SK-N-MC (cell line): ENCODE measurements at regions not wholly inside any gene's neighbourhood (a gene's known extent, or its start where the extent isn't known, plus 50 kb on each side); places are given as distances from the start of the nearest gene placed in this dataset.

Experiments
- DNase-seq: peaks from one replicate; pipeline ENCODE4 v3.0.0-alpha.2; 2011; ENCODE audit warnings: low read depth, low spot score
- H3K27ac ChIP-seq: fragments of 200-600 bp; sonication (generic); 2 replicates; pipeline ENCODE4 v1.5.1; 2016; ENCODE audit warnings: mixed run types
- H3K36me3 ChIP-seq: fragments of 200-600 bp; sonication (generic); 2 replicates; pipeline ENCODE4 v1.6.1; 2017; ENCODE audit warnings: antibody characterized with exemption, low read length, mixed read lengths; ENCODE audit not compliant: insufficient read depth
- H3K4me3 ChIP-seq: fragments of 200-600 bp; sonication (generic); 2 replicates; pipeline ENCODE4 v1.5.1; 2016
- H3K9ac ChIP-seq: fragments of 200-600 bp; sonication (generic); 2 replicates; pipeline ENCODE4 v1.8.0; 2017; ENCODE audit warnings: mixed run types, mixed read lengths; ENCODE audit not compliant: insufficient read length
- H3K9me3 ChIP-seq: fragments of 200-600 bp; sonication (generic); 2 replicates; pipeline ENCODE4 v1.6.1; 2017; ENCODE audit warnings: low read depth, mild to moderate bottlenecking, antibody characterized with exemption, low read length, moderate library complexity, mixed read lengths
- EZH2 ChIP-seq: fragments of 200-600 bp; sonication (generic); IDR thresholded peaks from one replicate; pipeline ENCODE4 v1.6.1; 2017; ENCODE audit warnings: antibody characterized with exemption
- FOXP2 ChIP-seq: optimal IDR thresholded peaks from 2 replicates; pipeline ENCODE3; 2011; ENCODE audit warnings: mild to moderate bottlenecking, moderate library complexity; ENCODE audit not compliant: insufficient read depth; ENCODE audit errors: extremely low read length, control extremely low read depth
- POLR2AphosphoS5 ChIP-seq: IDR thresholded peaks from 2 replicates; pipeline ENCODE4 v1.6.1; 2012; ENCODE audit warnings: mild to moderate bottlenecking, low read depth, low read length, borderline replicate concordance

DNA sequence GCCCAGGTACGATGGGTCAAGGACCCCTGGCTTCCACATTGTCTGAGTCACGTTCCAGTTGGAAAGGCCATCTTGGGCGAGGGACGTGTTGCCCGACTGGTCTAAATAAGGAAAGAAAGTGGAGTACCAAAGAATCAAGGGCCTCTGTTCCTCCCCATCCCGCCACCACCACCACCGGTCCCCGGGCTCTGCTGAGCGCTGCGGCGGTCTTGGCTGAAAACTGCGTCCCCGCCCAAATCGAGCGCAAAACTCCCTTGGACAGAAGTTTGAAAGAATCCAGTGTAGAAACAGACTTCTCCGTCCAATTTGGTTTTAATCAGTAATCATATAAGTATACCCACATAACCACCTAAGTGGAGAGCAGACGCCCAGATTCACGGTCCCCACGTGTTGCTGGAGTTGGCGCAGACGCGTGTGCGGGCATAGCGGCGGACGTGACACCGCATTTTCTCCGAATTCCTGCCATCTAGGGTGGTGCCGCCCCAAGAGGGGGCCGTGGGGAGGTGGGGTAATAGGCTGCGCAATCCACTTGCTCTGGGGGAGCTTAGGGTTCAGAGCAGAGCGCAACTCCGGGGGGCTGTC lies 243.8 kb upstream of the TOPAZ1 start:
- H3K27ac ChIP-seq, result no peak overlapping the region
- TF ChIP-seq FOXP2, result no peak
- TF ChIP-seq EZH2, result no peak
- TF ChIP-seq POLR2AphosphoS5, result no peak
- no peak overlapping the region for H3K9ac ChIP-seq
- no peak overlapping the region for H3K4me3 ChIP-seq
- no peaks in the 10 kb centered on the region for H3K9me3 ChIP-seq
- no peak for DNase-seq
- H3K36me3 ChIP-seq, result no peaks in the 10 kb centered on the region

DNA sequence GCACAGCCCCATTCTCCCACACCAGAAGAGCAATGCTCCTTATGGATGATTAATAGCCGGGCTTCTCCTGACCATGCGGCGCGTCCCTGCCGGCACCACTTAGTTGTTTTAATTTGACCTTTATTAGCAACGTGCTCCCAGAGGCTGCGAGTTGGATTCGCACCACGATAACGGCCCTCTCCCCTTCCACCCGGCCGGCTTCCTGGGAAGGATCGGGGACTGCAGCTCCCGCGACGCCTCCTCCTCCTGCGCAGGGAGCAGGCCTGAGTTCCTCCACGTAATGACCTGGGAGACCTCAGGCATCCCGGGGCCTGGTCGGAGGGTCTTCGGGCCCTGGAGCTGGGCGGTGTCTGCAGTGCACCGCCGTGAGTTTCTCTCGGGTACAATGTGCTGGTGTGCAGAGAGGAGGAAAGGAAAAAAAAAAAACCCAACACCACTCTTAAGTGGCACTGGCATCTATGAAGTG lies 243.3 kb upstream of the TOPAZ1 start:
- DNase-seq, result no peak
- H3K27ac ChIP-seq, result no peak overlapping the region
- TF ChIP-seq POLR2AphosphoS5, result no peak
- no peak for TF ChIP-seq EZH2
- no peak for TF ChIP-seq FOXP2
- H3K36me3 ChIP-seq, result no peaks in the 10 kb centered on the region
- no peaks in the 10 kb centered on the region for H3K9me3 ChIP-seq
- peak overlapping the region; percentile 60 for H3K9ac ChIP-seq
- peak overlapping the region; percentile 81 for H3K4me3 ChIP-seq

DNA sequence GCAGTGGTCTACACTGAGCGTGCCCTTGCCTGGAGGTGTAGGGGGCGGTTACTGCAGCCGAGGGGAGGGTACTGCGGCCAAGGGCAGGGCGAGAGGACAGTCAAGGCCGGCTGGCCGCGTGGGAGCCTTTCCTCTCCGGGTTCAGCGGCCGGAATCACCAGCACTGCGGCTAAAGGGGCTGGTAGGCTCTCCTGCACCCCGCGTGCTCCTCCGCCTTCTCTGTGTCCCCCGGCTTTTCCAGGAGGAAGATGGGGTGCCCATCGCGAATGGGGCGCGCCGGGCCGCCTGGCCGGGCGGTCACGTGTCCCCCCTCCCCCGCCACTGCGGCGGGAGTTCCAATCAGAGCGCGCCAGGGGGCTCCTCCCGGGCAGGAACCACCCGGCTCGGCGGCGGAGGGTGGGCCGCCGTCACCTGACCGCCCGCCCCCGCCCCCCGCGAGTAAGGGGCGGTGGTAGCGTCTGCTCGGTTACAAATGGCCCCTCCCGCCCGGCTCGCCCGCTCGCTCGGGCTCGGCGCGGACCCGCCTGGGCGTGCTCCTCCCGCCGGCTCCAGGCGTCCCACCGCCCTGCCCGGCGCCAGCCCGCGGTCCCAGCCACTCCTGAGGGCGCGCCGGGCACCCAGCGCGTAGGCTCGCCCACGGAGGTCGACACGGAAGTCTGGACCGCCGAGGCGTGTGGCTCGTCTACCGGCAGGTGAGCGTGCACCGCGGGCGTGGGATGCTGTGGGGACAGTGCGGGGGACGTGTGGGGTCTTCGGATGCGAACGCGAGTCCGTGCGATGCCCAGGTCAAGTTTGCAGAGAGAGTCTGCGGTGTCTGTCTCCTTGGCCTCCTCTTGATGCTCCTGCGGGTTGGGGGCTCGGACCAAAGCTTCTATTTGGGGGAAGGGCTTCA lies 242.6 kb upstream of the TOPAZ1 start:
- H3K9ac ChIP-seq, result peak overlapping the region; percentile 63
- peak overlapping the region; percentile 81 for H3K4me3 ChIP-seq
- TF ChIP-seq EZH2, result no peak
- no peak; the same call in 1 of the 2 replicates for TF ChIP-seq POLR2AphosphoS5
- TF ChIP-seq FOXP2, result no peak
- H3K36me3 ChIP-seq, result no peaks in the 10 kb centered on the region
- H3K27ac ChIP-seq, result no peak overlapping the region
- no peaks in the 10 kb centered on the region for H3K9me3 ChIP-seq
- no peak for DNase-seq

DNA sequence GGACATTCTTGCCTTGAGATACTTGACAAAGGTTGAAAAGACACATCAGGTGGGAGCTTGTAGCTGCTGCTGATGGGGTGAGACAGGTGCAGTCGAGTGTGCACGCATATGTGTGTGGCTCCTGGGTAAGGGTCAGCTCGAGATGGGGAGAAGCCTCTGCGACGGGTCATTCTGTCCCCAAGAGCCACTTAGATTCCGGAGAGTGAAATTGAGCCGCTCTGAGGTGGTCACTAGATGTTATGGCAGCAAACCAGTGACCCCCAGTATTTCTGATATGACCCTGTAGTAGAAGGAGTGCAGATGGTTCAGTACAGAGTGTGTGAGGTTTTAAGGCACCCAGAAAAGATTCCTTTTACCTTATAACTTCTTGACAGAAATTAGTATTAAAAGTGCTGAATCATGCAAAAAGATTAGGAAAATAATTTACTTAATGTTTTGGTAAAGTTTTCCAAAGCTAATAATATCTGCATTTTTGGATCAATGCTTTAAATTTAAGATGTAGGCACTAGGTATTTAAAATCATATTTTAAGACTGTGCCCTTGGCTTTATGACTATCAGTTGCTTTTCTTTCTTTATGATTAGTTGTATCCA lies 241.9 kb upstream of the TOPAZ1 start:
- no peaks in the 10 kb centered on the region for H3K9me3 ChIP-seq
- DNase-seq, result no peak
- H3K27ac ChIP-seq, result no peak overlapping the region
- TF ChIP-seq POLR2AphosphoS5, result no peak
- TF ChIP-seq EZH2, result no peak
- no peak for TF ChIP-seq FOXP2
- H3K9ac ChIP-seq, result peak overlapping the region; percentile 63
- H3K4me3 ChIP-seq, result peak overlapping the region; percentile 81
- no peaks in the 10 kb centered on the region for H3K36me3 ChIP-seq

DNA sequence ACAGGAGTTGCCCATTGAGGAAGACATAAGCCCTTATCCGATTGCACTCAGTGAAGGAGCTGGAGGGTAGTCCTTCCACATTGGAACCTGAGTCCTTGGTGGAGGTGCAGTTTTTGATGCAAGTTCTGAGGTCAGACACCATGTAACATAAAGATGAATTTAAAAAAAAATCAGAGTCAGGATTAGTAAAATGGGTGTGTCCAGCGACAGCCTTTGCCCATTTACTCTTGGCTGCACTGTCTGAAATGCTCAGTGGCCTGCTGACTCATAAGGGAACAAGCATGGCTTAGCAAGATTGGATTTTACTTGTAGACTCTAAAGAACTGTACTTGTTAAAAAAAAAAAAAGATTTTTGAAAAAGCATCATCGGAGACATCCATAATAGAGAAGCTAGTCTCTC lies 241.1 kb upstream of the TOPAZ1 start:
- Histone ChIP-seq H3K9ac (no peak overlapping the region), H3K36me3 (no peaks in the 10 kb centered on the region), H3K9me3 (no peaks in the 10 kb centered on the region), H3K4me3 (no peak overlapping the region; the same call in 1 of the 2 replicates), H3K27ac (no peak overlapping the region)
- TF ChIP-seq POLR2AphosphoS5, result no peak
- TF ChIP-seq FOXP2, result no peak
- no peak for TF ChIP-seq EZH2
- no peak for DNase-seq

DNA sequence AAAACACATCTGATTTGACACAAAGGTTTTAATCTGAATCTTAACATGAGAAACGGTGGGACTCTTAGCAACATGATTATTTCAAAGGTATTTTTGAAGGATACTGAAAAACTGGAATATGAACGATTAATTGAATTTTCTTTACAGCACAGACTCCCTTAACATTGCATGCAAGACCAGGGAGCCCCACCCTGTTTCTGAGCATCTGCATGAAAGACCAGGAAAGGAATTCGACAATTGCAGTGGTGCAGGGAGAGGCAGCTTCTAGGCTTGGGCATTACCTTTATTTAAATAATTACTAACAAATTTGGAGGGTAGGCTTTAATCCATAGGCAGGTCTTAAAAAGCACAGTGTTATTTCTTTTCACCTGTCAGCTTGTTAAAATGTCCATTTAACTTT lies 240.6 kb upstream of the TOPAZ1 start:
- no peaks in the 10 kb centered on the region for H3K9me3 ChIP-seq
- H3K36me3 ChIP-seq, result no peaks in the 10 kb centered on the region
- H3K4me3 ChIP-seq, result no peak overlapping the region
- H3K9ac ChIP-seq, result no peak overlapping the region
- H3K27ac ChIP-seq, result no peak overlapping the region
- TF ChIP-seq POLR2AphosphoS5 (no peak), FOXP2 (no peak), EZH2 (no peak)
- DNase-seq, result no peak

DNA sequence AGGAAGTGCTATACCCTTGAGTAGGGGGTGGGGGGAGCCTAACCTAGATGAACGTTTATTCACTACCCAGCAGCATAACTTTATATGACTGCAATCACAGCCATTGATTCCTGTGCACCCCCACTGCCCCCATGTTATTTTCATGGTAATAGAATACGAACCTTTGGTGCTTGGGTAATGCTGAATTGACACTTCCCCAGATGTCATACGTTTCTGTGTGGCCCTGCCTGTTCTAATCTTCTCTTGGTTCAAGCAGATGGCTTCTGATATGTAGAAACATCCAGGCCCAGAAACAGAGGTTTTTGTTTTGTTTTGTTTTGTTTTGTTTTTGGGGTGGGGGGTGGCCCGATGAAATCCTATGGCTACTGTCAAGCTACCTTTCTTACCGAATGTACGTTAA lies 237.9 kb upstream of the TOPAZ1 start:
- Histone ChIP-seq H3K9me3 (no peaks in the 10 kb centered on the region), H3K36me3 (no peaks in the 10 kb centered on the region), H3K4me3 (no peak overlapping the region), H3K9ac (no peak overlapping the region), H3K27ac (no peak overlapping the region)
- TF ChIP-seq EZH2 (no peak), POLR2AphosphoS5 (no peak), FOXP2 (no peak)
- DNase-seq, result no peak

DNA sequence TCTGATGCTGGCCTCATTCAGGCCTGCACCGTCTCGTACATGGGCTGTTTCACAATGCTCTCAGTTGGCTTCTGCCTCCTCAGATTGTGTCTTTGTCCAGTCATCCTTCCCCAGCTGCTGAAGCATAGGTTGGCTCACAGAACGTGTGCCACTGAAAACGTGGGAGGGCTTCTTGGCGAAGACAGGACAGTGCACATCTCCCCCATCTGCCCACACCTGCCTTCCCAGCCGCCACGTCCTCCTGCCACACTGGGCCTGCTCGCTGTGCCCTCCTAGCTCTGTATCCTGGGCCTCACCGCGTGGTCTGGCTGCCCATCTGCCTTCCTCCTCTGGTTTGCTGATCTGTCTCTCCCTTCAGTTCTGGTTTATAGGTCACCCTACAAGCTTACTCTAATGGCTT lies 230.0 kb upstream of the TOPAZ1 start:
- no peaks in the 10 kb centered on the region for H3K9me3 ChIP-seq
- DNase-seq, result no peak
- H3K9ac ChIP-seq, result no peak overlapping the region
- no peak overlapping the region for H3K27ac ChIP-seq
- no peak for TF ChIP-seq FOXP2
- TF ChIP-seq POLR2AphosphoS5, result no peak
- TF ChIP-seq EZH2, result no peak
- H3K36me3 ChIP-seq, result no peaks in the 10 kb centered on the region
- H3K4me3 ChIP-seq, result no peak overlapping the region
